ENCODE measurements at regions not wholly inside any gene's neighbourhood (a gene's known extent, or its start where the extent isn't known, plus 50 kb on each side); places are given as distances from the start of the nearest gene placed in this dataset.
A peak's percentile ranks its signal among the peaks of the same experiment; 100 is the strongest.
"Not testable (repeated sequence)": the region's sequence is repeated elsewhere in the genome, so short reads cannot be mapped to it uniquely, and the experiment has no call there.

DNA sequence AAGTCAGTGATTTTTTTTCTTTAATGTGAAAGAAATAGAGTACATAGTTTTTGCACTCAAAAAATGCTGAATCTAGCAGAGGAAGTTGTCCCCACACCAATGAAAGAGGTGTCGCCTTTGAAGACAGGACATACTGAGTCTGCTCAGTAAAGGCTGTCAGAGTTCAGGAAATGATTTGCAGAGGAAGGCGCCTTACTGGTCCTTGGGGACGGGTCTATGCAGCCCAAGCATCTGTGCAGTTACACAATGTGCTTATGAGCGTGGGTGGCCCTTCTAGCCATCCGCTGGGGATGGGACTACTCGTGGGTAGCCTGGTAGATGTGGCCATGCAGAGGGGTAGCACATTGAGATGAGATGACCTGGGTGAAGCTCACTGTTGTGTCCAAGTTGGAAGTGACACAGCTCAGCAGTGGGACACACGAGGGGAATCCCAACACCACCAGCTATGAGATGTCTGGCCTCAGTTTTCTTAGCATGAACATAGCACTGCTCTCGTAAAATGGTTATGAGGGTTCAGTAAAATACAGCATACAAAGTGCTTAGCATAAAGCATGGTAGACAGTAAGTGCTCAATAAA is 116.5 kb upstream of the RBPJ start:
- Histone ChIP-seq H3K9ac (ENCODE audit: low read length) (no peak overlapping the region), H3K27me3 (replicated peaks; ENCODE audit: control insufficient read depth, insufficient read depth, low read length) (no peaks in the 10 kb centered on the region), H3K4me3 (ENCODE audit: low read length) (no peak overlapping the region), H3K4me1 (ENCODE audit: control insufficient read depth, insufficient read depth, low read length) (peaks cover 40% of the 10 kb centered on the region), H3K36me3 (ENCODE audit: control insufficient read depth, insufficient read depth, low read length, severe bottlenecking) (no peaks in the 10 kb centered on the region), H3K9me3 (ENCODE audit: control insufficient read depth, low read length) (no peaks in the 10 kb centered on the region)
- DNase-seq (ENCODE audit: low read depth), result no peak

DNA sequence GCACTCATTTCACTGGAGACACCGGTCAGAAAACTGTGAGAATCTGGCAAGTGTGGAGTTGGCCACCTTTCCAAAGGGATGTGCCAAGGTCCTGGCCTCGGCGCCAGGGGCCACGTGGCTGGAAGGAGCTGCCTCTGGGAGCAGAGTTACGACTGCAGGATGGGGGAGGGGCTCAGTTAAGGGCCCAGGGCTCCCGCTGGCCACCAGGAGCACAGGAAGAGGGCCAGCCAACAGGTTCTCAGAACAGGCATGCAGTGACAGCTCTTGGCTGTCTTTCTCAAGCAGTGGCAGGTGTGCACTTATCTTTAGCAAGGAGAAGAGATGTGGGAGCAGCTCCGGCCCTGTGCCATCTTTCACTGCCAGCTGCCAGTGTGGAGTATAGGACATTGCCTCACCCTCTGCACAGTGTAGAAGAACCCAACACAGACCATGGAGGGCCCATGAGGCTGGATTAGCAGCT is 115.9 kb upstream of the RBPJ start:
- H3K36me3 ChIP-seq (ENCODE audit: control insufficient read depth, insufficient read depth, low read length, severe bottlenecking), result no peaks in the 10 kb centered on the region
- H3K9ac ChIP-seq (ENCODE audit: low read length), result no peak overlapping the region
- peaks cover 38% of the 10 kb centered on the region for H3K4me1 ChIP-seq (ENCODE audit: control insufficient read depth, insufficient read depth, low read length)
- no peak overlapping the region for H3K4me3 ChIP-seq (ENCODE audit: low read length)
- DNase-seq (ENCODE audit: low read depth), result no peak
- no peaks in the 10 kb centered on the region for H3K27me3 ChIP-seq (replicated peaks; ENCODE audit: control insufficient read depth, insufficient read depth, low read length)
- no peaks in the 10 kb centered on the region for H3K9me3 ChIP-seq (ENCODE audit: control insufficient read depth, low read length)

DNA sequence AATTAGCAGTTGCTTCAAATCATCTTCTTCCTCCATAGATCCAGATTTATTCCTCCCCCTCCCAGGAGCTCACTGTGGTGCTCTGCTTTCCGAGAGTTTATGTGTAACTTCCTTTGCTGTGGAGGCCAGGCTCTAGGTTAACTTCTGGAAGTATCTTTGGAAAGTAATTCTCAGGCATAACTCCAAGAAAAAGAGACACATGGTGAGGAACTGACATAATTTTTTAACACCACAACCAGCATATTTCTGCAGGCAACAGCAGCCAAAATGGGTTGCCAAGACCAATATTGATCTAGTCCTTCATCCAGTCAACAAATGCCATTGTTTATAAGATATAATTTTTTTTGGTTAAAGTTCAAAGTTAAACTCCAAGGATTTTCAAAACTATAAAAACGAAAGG is 114.5 kb upstream of the RBPJ start:
- no peak overlapping the region for H3K9ac ChIP-seq (ENCODE audit: low read length)
- H3K27me3 ChIP-seq (replicated peaks; ENCODE audit: control insufficient read depth, insufficient read depth, low read length), result no peaks in the 10 kb centered on the region
- no peak overlapping the region for H3K4me3 ChIP-seq (ENCODE audit: low read length)
- peak; percentile 66 for DNase-seq (ENCODE audit: low read depth)
- H3K4me1 ChIP-seq (ENCODE audit: control insufficient read depth, insufficient read depth, low read length), result peaks cover 38% of the 10 kb centered on the region
- no peaks in the 10 kb centered on the region for H3K9me3 ChIP-seq (ENCODE audit: control insufficient read depth, low read length)
- H3K36me3 ChIP-seq (ENCODE audit: control insufficient read depth, insufficient read depth, low read length, severe bottlenecking), result no peaks in the 10 kb centered on the region

DNA sequence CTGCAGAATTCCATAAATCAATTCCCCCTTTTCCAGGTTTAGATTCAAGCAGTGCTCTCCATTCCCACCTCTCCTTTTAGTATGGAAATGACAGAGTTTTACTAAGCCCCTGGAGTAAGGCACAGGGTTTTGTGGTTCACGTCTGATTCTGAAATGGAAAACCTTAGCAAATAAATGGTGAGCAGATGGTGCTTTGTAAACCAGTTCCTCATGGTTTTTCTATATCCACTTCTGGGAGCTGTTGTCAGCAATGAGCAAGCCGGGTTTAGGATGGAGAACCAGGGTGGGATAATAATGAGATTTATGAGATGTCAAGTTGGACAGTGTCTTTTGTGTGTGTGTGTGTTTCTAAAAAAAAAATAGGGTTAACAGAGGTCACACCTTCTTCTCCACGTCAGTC is 113.8 kb upstream of the RBPJ start:
- no peak for DNase-seq (ENCODE audit: low read depth)
- Histone ChIP-seq H3K4me1 (ENCODE audit: control insufficient read depth, insufficient read depth, low read length) (peaks cover 38% of the 10 kb centered on the region), H3K9ac (ENCODE audit: low read length) (peak overlapping the region; percentile 39), H3K36me3 (ENCODE audit: control insufficient read depth, insufficient read depth, low read length, severe bottlenecking) (no peaks in the 10 kb centered on the region), H3K4me3 (ENCODE audit: low read length) (no peak overlapping the region), H3K27me3 (replicated peaks; ENCODE audit: control insufficient read depth, insufficient read depth, low read length) (no peaks in the 10 kb centered on the region), H3K9me3 (ENCODE audit: control insufficient read depth, low read length) (no peaks in the 10 kb centered on the region)

DNA sequence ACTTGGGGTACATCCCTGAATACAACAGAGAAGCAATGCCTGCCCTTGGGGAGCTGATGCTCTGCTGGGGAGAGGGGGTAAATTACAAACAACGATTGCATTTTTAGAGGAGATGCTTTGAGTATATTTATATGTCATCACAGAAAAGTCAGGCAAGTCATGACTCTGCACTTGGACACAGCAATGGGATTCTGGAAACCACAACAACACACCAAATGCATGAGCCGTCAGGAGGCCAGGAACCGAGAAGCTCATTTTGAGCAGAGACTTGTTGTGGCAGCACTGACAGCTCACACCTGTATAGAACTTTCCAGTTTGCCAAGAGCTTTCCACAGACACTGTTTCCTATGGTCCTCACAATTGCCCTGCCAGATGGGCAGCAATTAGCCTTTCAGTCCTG is 113.2 kb upstream of the RBPJ start:
- H3K36me3 ChIP-seq (ENCODE audit: control insufficient read depth, insufficient read depth, low read length, severe bottlenecking), result no peaks in the 10 kb centered on the region

DNA sequence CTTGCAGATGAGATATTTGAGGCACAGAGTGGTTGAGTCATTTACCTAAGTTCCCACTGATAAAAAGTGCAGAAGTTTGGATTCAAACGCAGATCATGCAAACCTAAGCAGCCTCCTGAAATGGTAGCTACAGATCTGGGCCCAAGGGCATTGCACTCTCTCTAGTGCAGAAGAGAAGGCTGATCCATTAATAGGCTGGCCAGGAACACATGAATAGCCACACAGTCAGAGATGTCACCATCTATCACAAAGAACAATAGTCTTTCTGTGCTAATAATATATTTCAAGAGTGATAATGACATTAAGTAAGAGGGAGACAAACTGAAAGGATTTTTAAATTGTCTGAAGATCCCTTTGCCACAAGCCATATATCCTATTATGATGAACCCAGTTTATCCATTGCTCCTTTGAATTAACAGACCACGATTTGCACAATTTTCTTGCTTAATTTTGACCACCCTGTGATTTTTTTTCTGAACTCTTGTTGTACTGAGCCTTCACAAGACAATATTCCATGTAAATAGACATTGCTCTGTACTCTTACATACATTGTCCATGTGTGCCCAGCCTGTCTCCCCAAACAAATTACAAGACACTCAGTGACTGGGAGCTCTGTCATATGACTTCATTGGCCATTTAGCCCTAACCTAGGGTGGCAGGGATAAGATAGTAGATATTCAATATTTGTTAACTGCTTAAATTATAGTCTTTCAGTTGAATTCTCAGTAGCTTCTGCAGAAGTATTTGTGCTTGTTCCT is 112.4 kb upstream of the RBPJ start:
- DNase-seq (ENCODE audit: low read depth), result no peak
- Histone ChIP-seq H3K27me3 (replicated peaks; ENCODE audit: control insufficient read depth, insufficient read depth, low read length) (no peaks in the 10 kb centered on the region), H3K4me3 (ENCODE audit: low read length) (no peak overlapping the region), H3K4me1 (ENCODE audit: control insufficient read depth, insufficient read depth, low read length) (peaks cover 38% of the 10 kb centered on the region), H3K36me3 (ENCODE audit: control insufficient read depth, insufficient read depth, low read length, severe bottlenecking) (no peaks in the 10 kb centered on the region), H3K9me3 (ENCODE audit: control insufficient read depth, low read length) (no peaks in the 10 kb centered on the region), H3K9ac (ENCODE audit: low read length) (no peak overlapping the region)

More for the DNA sequence above, 113.2 kb upstream of the RBPJ start:
- peaks cover 38% of the 10 kb centered on the region for H3K4me1 ChIP-seq (ENCODE audit: control insufficient read depth, insufficient read depth, low read length)
- H3K9ac ChIP-seq (ENCODE audit: low read length), result no peak overlapping the region
- no peaks in the 10 kb centered on the region for H3K9me3 ChIP-seq (ENCODE audit: control insufficient read depth, low read length)
- no peak overlapping the region for H3K4me3 ChIP-seq (ENCODE audit: low read length)
- H3K27me3 ChIP-seq (replicated peaks; ENCODE audit: control insufficient read depth, insufficient read depth, low read length), result no peaks in the 10 kb centered on the region
- DNase-seq (ENCODE audit: low read depth), result no peak

DNA sequence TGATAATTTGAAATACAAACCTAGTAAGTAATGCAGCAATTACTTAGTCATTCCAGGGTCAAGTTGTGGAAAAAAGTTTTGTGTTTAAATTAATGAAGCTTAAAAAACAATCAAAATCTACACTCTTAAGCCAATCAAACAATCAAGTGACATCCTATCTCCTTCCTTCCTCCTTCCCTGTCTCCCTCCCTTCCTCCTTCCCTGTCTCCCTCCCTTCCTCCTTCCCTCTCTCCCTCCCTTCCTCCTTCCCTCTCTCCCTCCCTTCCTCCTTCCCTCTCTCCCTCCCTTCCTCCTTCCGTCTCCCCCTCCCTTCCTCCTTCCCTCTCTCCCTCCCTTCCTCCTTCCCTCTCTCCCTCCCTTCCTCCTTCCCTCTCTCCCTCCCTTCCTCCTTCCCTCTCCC is 111.4 kb upstream of the RBPJ start:
- H3K9me3 ChIP-seq (ENCODE audit: control insufficient read depth, low read length); H3K27me3 ChIP-seq (replicated peaks; ENCODE audit: control insufficient read depth, insufficient read depth, low read length); H3K36me3 ChIP-seq (ENCODE audit: control insufficient read depth, insufficient read depth, low read length, severe bottlenecking); H3K9ac ChIP-seq (ENCODE audit: low read length); DNase-seq (ENCODE audit: low read depth); H3K4me3 ChIP-seq (ENCODE audit: low read length): not testable (repeated sequence)
- peaks cover 36% of the 10 kb centered on the region for H3K4me1 ChIP-seq (ENCODE audit: control insufficient read depth, insufficient read depth, low read length)

DNA sequence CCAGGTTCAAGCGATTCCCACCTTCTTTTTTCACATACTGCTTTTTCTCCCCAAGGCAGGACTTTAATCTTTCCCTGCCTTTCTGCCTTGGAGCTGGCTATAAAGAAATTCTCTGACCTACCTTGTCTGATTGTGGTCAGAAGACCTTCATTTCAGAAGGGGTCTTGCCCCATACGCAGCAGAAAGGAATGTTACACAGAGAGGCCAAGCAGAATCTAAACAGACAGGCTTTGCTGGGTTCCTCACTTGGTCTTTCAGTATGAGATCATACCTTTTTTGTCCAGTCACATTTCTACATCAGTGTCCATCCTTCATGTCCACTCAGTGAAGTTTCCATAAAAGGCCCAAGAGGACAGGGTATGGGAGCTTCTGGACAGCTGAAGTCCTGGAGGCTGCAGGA is 108.3 kb upstream of the RBPJ start:
- H3K4me3 ChIP-seq (ENCODE audit: low read length), result no peak overlapping the region
- H3K9ac ChIP-seq (ENCODE audit: low read length), result no peak overlapping the region
- no peaks in the 10 kb centered on the region for H3K36me3 ChIP-seq (ENCODE audit: control insufficient read depth, insufficient read depth, low read length, severe bottlenecking)
- no peak for DNase-seq (ENCODE audit: low read depth)
- no peaks in the 10 kb centered on the region for H3K27me3 ChIP-seq (replicated peaks; ENCODE audit: control insufficient read depth, insufficient read depth, low read length)
- H3K4me1 ChIP-seq (ENCODE audit: control insufficient read depth, insufficient read depth, low read length), result peaks cover 13% of the 10 kb centered on the region
- no peaks in the 10 kb centered on the region for H3K9me3 ChIP-seq (ENCODE audit: control insufficient read depth, low read length)

DNA sequence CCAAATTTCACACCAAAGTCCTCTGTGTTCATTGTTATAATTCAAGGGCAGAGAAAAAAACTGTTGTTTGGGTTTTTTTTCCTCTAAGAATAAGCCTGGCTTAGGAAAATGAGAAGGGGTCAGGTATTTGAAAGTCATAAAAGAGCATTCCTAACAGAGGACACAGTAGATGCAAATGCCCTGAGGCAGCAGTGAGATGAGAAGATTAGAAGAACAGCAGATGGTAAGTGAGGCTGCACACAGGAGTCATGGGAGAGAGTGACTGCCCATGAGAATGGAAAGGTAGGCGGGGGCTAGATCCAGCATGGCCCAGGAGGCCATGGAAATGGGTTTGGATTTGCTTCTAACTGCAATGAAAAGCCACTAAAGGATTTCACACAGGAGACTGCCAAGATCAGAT is 107.5 kb upstream of the RBPJ start:
- no peaks in the 10 kb centered on the region for H3K27me3 ChIP-seq (replicated peaks; ENCODE audit: control insufficient read depth, insufficient read depth, low read length)

DNA sequence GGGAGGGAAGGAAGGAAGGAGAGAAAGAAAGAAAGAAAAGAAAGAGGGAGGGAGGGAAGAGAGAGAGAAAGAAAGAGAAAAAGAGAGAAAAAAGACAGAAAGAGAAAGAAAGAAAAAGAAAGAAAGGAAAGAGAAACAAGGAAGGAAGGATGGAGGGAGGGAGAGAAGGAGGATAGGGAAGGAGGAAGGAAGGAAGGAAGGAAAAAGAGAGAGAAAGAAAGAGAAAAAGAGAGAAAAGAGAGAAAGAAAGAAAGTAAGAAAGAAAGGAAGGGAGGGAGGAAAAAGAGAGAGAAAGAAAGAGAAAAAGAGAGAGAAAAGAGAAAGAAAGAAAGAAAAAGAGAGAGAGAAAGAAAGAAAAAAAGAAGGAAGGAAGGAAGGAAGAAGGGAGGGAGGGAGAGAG is 105.8 kb upstream of the RBPJ start:
- Histone ChIP-seq H3K9me3 (ENCODE audit: control insufficient read depth, low read length) (no peaks in the 10 kb centered on the region), H3K36me3 (ENCODE audit: control insufficient read depth, insufficient read depth, low read length, severe bottlenecking) (no peaks in the 10 kb centered on the region), H3K27me3 (replicated peaks; ENCODE audit: control insufficient read depth, insufficient read depth, low read length) (no peaks in the 10 kb centered on the region), H3K9ac (ENCODE audit: low read length) (no peak overlapping the region), H3K4me3 (ENCODE audit: low read length) (no peak overlapping the region), H3K4me1 (ENCODE audit: control insufficient read depth, insufficient read depth, low read length) (peaks cover 12% of the 10 kb centered on the region)
- DNase-seq (ENCODE audit: low read depth), result no peak

More for the DNA sequence above, 107.5 kb upstream of the RBPJ start:
- Histone ChIP-seq H3K9me3 (ENCODE audit: control insufficient read depth, low read length) (no peaks in the 10 kb centered on the region), H3K4me1 (ENCODE audit: control insufficient read depth, insufficient read depth, low read length) (peaks cover 13% of the 10 kb centered on the region), H3K4me3 (ENCODE audit: low read length) (no peak overlapping the region), H3K36me3 (ENCODE audit: control insufficient read depth, insufficient read depth, low read length, severe bottlenecking) (no peaks in the 10 kb centered on the region), H3K9ac (ENCODE audit: low read length) (no peak overlapping the region)
- no peak for DNase-seq (ENCODE audit: low read depth)

DNA sequence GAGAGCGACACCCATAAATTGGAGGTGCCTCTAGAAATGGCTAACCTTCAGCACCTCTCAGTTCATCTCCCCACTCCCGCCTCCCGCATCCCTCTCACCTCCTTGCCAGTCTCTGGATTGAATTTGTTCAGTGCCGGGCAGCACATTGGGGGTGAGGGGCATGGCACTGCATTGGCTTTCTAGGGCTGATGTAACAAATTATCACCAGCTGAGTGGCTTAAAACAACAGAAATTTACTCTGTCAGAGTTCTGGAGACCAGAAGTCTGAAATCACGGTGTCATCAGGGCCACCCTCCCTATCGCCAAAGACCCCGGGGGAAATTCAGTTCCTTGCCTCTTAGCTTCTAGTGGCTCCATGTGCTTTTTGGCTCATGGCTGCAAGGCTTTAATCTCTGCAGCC is 105.1 kb upstream of the RBPJ start:
- DNase-seq (ENCODE audit: low read depth), result no peak
- Histone ChIP-seq H3K9me3 (ENCODE audit: control insufficient read depth, low read length) (no peaks in the 10 kb centered on the region), H3K36me3 (ENCODE audit: control insufficient read depth, insufficient read depth, low read length, severe bottlenecking) (no peaks in the 10 kb centered on the region), H3K9ac (ENCODE audit: low read length) (no peak overlapping the region), H3K4me3 (ENCODE audit: low read length) (no peak overlapping the region), H3K4me1 (ENCODE audit: control insufficient read depth, insufficient read depth, low read length) (peaks cover 16% of the 10 kb centered on the region), H3K27me3 (replicated peaks; ENCODE audit: control insufficient read depth, insufficient read depth, low read length) (no peaks in the 10 kb centered on the region)
